ENCODE measurements at regions not wholly inside any gene's neighbourhood (a gene's known extent, or its start where the extent isn't known, plus 50 kb on each side); places are given as distances from the start of the nearest gene placed in this dataset.

DNA sequence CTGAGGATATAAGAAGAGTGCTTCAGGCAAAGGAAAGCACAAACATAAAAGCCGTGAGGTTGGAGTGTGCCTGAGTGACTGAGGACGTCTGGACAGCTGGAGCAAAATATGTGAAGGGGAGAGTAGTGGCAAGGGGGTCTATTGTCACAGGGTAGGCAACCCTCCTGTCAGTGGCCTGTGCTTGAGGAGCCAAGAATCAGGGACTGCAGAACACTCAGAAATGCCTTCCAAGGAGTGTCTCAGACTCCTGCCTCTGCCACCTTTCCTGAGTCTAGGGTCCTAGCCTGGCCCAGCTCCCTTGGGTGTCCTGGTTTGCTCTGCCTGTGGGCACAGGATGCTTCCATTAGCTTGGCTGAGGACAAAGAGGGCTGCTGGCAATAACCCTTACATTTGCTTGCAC is 152.5 kb upstream of the PJA1 start:
- H3K9ac ChIP-seq (ENCODE audit: low read length), result no peak overlapping the region
- H3K4me2 ChIP-seq (ENCODE audit: low read length), result no peak overlapping the region
- TF ChIP-seq FOSL1 (IDR thresholded peaks at IDR 0.05; ENCODE audit: low read depth) (no peak), POLR2AphosphoS5 (IDR thresholded peaks at IDR 0.05; ENCODE audit: low read depth, low read length) (no peak), ELF1 (IDR thresholded peaks at IDR 0.05; ENCODE audit: borderline replicate concordance, low read depth) (no peak), JUND (IDR thresholded peaks at IDR 0.05) (no peak), YY1 (IDR thresholded peaks at IDR 0.05; ENCODE audit: extremely low read depth, insufficient replicate concordance, low read depth, low read length) (no peak), CEBPB (IDR thresholded peaks at IDR 0.05; ENCODE audit: low read depth) (no peak), EGR1 (IDR thresholded peaks at IDR 0.05; ENCODE audit: low read depth) (no peak), EZH2 (IDR thresholded peaks at IDR 0.05) (no peak), POLR2A (IDR thresholded peaks at IDR 0.05; ENCODE audit: borderline replicate concordance, extremely low read depth, insufficient read depth, insufficient read length) (no peak), TCF7L2 (IDR thresholded peaks at IDR 0.05; ENCODE audit: borderline replicate concordance, extremely low read depth, insufficient read depth, insufficient read length) (no peak), ZNF274 (IDR thresholded peaks at IDR 0.05; ENCODE audit: low read depth, low read length) (no peak), SIN3A (IDR thresholded peaks at IDR 0.05; ENCODE audit: low read depth) (no peak), CBX3 (IDR thresholded peaks at IDR 0.05; ENCODE audit: low read depth) (no peak), RAD21 (IDR thresholded peaks at IDR 0.05; ENCODE audit: low read depth) (no peak)
- TF ChIP-seq, protein P1, sequence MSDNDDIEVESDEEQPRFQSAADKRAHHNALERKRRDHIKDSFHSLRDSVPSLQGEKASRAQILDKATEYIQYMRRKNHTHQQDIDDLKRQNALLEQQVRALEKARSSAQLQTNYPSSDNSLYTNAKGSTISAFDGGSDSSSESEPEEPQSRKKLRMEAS (IDR thresholded peaks at IDR 0.05), result no peak
- TF ChIP-seq, protein P2, sequence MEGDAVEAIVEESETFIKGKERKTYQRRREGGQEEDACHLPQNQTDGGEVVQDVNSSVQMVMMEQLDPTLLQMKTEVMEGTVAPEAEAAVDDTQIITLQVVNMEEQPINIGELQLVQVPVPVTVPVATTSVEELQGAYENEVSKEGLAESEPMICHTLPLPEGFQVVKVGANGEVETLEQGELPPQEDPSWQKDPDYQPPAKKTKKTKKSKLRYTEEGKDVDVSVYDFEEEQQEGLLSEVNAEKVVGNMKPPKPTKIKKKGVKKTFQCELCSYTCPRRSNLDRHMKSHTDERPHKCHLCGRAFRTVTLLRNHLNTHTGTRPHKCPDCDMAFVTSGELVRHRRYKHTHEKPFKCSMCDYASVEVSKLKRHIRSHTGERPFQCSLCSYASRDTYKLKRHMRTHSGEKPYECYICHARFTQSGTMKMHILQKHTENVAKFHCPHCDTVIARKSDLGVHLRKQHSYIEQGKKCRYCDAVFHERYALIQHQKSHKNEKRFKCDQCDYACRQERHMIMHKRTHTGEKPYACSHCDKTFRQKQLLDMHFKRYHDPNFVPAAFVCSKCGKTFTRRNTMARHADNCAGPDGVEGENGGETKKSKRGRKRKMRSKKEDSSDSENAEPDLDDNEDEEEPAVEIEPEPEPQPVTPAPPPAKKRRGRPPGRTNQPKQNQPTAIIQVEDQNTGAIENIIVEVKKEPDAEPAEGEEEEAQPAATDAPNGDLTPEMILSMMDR (IDR thresholded peaks at IDR 0.05 in 2 of 3, conservative IDR thresholded peaks at IDR 0.05 in 1 of 3; ENCODE audit: borderline replicate concordance in 1 of 3, insufficient read depth in 1 of 3, low read depth in 2 of 3, low read length in 2 of 3), result no peak
- TF ChIP-seq, protein P3, sequence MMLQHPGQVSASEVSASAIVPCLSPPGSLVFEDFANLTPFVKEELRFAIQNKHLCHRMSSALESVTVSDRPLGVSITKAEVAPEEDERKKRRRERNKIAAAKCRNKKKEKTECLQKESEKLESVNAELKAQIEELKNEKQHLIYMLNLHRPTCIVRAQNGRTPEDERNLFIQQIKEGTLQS (IDR thresholded peaks at IDR 0.05), result no peak
- TF ChIP-seq, protein P4, sequence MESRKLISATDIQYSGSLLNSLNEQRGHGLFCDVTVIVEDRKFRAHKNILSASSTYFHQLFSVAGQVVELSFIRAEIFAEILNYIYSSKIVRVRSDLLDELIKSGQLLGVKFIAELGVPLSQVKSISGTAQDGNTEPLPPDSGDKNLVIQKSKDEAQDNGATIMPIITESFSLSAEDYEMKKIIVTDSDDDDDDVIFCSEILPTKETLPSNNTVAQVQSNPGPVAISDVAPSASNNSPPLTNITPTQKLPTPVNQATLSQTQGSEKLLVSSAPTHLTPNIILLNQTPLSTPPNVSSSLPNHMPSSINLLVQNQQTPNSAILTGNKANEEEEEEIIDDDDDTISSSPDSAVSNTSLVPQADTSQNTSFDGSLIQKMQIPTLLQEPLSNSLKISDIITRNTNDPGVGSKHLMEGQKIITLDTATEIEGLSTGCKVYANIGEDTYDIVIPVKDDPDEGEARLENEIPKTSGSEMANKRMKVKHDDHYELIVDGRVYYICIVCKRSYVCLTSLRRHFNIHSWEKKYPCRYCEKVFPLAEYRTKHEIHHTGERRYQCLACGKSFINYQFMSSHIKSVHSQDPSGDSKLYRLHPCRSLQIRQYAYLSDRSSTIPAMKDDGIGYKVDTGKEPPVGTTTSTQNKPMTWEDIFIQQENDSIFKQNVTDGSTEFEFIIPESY (IDR thresholded peaks at IDR 0.05; ENCODE audit: extremely low read depth, insufficient replicate concordance, low read length), result no peak
- no peak overlapping the region for H3K27ac ChIP-seq (ENCODE audit: low read depth, low read length)
- no peak overlapping the region for H2AFZ ChIP-seq (ENCODE audit: low read depth, low read length, poor library complexity, severe bottlenecking)
- no peaks in the 10 kb centered on the region for H3K9me3 ChIP-seq (ENCODE audit: control insufficient read depth in 1 of 2, insufficient read depth in 1 of 2, low read depth in 1 of 2, low read length in 2 of 2)
- no peaks in the 10 kb centered on the region for H3K9me2 ChIP-seq (ENCODE audit: insufficient read depth)
- DNase-seq (ENCODE audit: low read depth, low spot score) (no peak), ATAC-seq (no peak)
- no peaks in the 10 kb centered on the region for H3K4me1 ChIP-seq (ENCODE audit: control insufficient read depth in 1 of 2, insufficient read depth in 2 of 2, low read length in 2 of 2)
- POLR2A ChIA-PET, result no interaction called here
- H3K79me2 ChIP-seq (ENCODE audit: insufficient read depth, low read length), result no peaks in the 10 kb centered on the region
- no TSS peak for BruUV-seq (replicated peaks)
- intact Hi-C loops (cut with micrococcal nuclease), result no loop called here
- RAD21 ChIA-PET (ENCODE audit: low non-redundant PET in 1 of 2, low total read pairs in 2 of 2, uncharacterized antibody in 2 of 2, unreplicated experiment in 2 of 2), result no interaction called here
- H3K36me3 ChIP-seq (ENCODE audit: control insufficient read depth in 1 of 2, insufficient read depth in 2 of 2, low read length in 2 of 2), result no peaks in the 10 kb centered on the region
- CTCF ChIA-PET, result no interaction called here
- H3K27me3 ChIP-seq (ENCODE audit: insufficient read depth, low read length), result no peaks in the 10 kb centered on the region
- H3K4me3 ChIP-seq (replicated peaks in 1 of 2; ENCODE audit: low read depth in 1 of 2, low read length in 2 of 2), result no peak overlapping the region
- H4K20me1 ChIP-seq (ENCODE audit: insufficient read depth), result no peaks in the 10 kb centered on the region
